HAP-1 (cell line): ENCODE measurements at regions not wholly inside any gene's neighbourhood (a gene's known extent, or its start where the extent isn't known, plus 50 kb on each side); places are given as distances from the start of the nearest gene placed in this dataset.

Experiments
- DNase-seq, 2 experiments: peaks; one replicate each; pipeline ENCODE4 v3.0.0-alpha.2; 2016 to 2020; ENCODE audit warnings: low spot score in 2 of 2
- H3K27me3 ChIP-seq: fragments of 250-450 bp; sonication (Bioruptor Pico); 2 replicates; pipeline ENCODE4 v1.5.1; 2020; ENCODE audit warnings: low read depth, mild to moderate bottlenecking, moderate library complexity
- H3K36me3 ChIP-seq: fragments of 250-450 bp; sonication (Bioruptor Pico); replicated peaks from 2 replicates; pipeline ENCODE4 v1.5.1; 2020; ENCODE audit warnings: mild to moderate bottlenecking
- H3K4me1 ChIP-seq: fragments of 250-450 bp; sonication (Bioruptor Pico); 2 replicates; pipeline ENCODE4 v1.5.1; 2020; ENCODE audit warnings: mild to moderate bottlenecking
- H3K4me3 ChIP-seq: fragments of 250-450 bp; sonication (Bioruptor Pico); 2 replicates; pipeline ENCODE4 v1.5.1; 2020; ENCODE audit warnings: mild to moderate bottlenecking, moderate library complexity
- H3K9me3 ChIP-seq: fragments of 250-450 bp; sonication (Bioruptor Pico); 2 replicates; pipeline ENCODE4 v1.5.1; 2020; ENCODE audit warnings: mild to moderate bottlenecking, moderate library complexity
- in situ Hi-C: fragments of 300-500 bp; cut with MboI; formaldehyde crosslinking; loops from 3 replicates; pipeline ENCODE4 v1.14.3; 2020; ENCODE audit warnings: low sequenced_read_pairs, inconsistent platforms, mixed read lengths

DNA sequence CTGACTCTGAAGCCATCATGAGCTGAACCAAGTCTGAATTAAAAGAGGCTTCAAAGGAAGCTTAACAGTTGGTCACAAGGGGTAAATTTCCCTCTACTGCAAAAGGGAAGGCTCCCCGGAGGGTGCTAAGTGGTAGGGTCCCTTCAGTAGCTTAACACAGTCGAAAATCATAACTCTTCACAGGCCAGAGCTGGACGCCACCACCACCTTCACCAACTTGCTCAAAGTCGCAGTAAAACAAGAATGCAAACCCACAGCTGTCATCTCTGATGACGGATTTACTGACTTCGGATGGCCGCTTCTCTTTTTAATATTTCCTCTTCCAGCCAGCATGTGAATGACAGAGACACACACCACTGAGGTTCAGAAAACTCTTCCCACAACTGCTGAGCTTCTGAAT, 144.7 kb upstream of the FBXL4 start:
- Histone ChIP-seq H3K4me3 (no peak overlapping the region), H3K4me1 (no peaks in the 10 kb centered on the region), H3K9me3 (no peaks in the 10 kb centered on the region), H3K36me3 (no peaks in the 10 kb centered on the region), H3K27me3 (peaks cover 14% of the 10 kb centered on the region)
- no peak for DNase-seq
- in situ Hi-C loops = no loop called here

- no peak for DNase-seq
- Histone ChIP-seq H3K27me3 (peaks cover 14% of the 10 kb centered on the region), H3K4me3 (no peak overlapping the region), H3K9me3 (no peaks in the 10 kb centered on the region), H3K4me1 (no peaks in the 10 kb centered on the region), H3K36me3 (no peaks in the 10 kb centered on the region)
- in situ Hi-C loops = no loop called here
Measured at GRCh38 chr6:99091985-99092384, 144.2 kb upstream of the FBXL4 start.

GRCh38 chr6:99080191-99080590, 132.4 kb upstream of the FBXL4 start:
- H3K4me3 ChIP-seq = no peak overlapping the region
- no peaks in the 10 kb centered on the region for H3K9me3 ChIP-seq
- H3K36me3 ChIP-seq = no peaks in the 10 kb centered on the region
- in situ Hi-C loops = no loop called here
- H3K4me1 ChIP-seq = no peaks in the 10 kb centered on the region
- H3K27me3 ChIP-seq = no peaks in the 10 kb centered on the region; the same call in 1 of the 2 replicates
- DNase-seq = no peak

- in situ Hi-C loops = no loop called here
- no peak for DNase-seq
- Histone ChIP-seq H3K4me3 (no peak overlapping the region), H3K9me3 (no peaks in the 10 kb centered on the region), H3K4me1 (no peaks in the 10 kb centered on the region), H3K36me3 (no peaks in the 10 kb centered on the region), H3K27me3 (no peaks in the 10 kb centered on the region; the same call in 1 of the 2 replicates)
Measured at GRCh38 chr6:99079058-99079457, 131.3 kb upstream of the FBXL4 start.

GRCh38 chr6:99073223-99073622, 125.5 kb upstream of the FBXL4 start:
- H3K36me3 ChIP-seq = no peaks in the 10 kb centered on the region
- no peak overlapping the region for H3K4me3 ChIP-seq
- in situ Hi-C loops = no loop called here
- DNase-seq = no peak
- H3K4me1 ChIP-seq = no peaks in the 10 kb centered on the region
- H3K27me3 ChIP-seq = peaks cover 2% of the 10 kb centered on the region; the same call in 1 of the 2 replicates
- no peaks in the 10 kb centered on the region for H3K9me3 ChIP-seq

- H3K27me3 ChIP-seq = peaks cover 11% of the 10 kb centered on the region; the same call in 1 of the 2 replicates
- H3K4me3 ChIP-seq = no peak overlapping the region
- no peak for DNase-seq
- no peaks in the 10 kb centered on the region for H3K36me3 ChIP-seq
- no peaks in the 10 kb centered on the region for H3K9me3 ChIP-seq
- no peaks in the 10 kb centered on the region for H3K4me1 ChIP-seq
- in situ Hi-C loops = no loop called here
Measured at GRCh38 chr6:99066044-99066443, 118.3 kb upstream of the FBXL4 start.

DNA sequence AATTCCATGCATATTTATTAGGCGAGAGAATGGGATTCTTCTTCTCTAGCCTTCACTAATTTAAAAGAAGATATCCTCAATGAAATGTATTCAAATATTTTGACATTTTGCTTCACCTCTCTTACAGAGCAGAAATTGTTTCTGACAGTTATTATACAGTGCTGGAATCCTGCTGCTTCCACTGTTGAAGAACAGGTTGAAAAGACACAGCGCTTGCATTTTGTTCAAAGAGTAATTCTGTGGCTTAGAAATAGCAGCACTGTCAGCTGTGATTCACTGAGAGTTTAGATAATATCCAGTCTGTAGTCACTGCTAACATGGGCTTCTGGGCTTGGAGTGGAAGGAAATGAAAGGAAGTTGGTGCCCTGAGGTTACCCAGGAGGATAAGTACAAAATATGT, 117.1 kb upstream of the FBXL4 start:
- no peaks in the 10 kb centered on the region for H3K9me3 ChIP-seq
- DNase-seq = no peak
- in situ Hi-C loops = no loop called here
- H3K4me3 ChIP-seq = no peak overlapping the region
- peaks cover 13% of the 10 kb centered on the region; the same call in 1 of the 2 replicates for H3K27me3 ChIP-seq
- H3K4me1 ChIP-seq = no peaks in the 10 kb centered on the region
- no peaks in the 10 kb centered on the region for H3K36me3 ChIP-seq

DNA sequence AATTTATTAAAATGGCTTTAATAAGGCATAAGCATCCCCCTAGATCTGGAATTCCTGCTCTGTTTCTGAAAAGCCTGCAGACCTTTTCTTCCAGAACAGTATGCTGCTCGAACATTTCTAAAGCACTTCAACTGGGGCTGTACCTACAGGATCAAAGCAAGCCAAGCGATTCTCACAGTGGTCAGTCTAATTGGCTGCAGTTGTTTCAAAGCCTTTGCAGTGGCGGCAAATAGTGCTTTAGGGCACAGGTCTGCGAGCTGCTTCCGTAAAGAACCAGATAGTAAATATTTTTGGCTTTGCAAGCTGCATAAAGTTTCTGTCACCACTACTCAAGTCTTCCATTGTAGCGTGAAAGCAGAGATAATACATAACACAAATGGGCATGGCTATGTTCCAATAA, 88.9 kb upstream of the FBXL4 start:
- no peak overlapping the region for H3K4me3 ChIP-seq
- DNase-seq = no peak
- in situ Hi-C loops = no loop called here
- no peaks in the 10 kb centered on the region for H3K4me1 ChIP-seq
- H3K9me3 ChIP-seq = no peaks in the 10 kb centered on the region
- no peaks in the 10 kb centered on the region; the same call in none of the 2 replicates for H3K27me3 ChIP-seq
- no peaks in the 10 kb centered on the region for H3K36me3 ChIP-seq

- DNase-seq = no peak
Measured at GRCh38 chr6:99032396-99032795, 84.7 kb upstream of the FBXL4 start.

GRCh38 chr6:99031957-99032356, 84.2 kb upstream of the FBXL4 start:
- Histone ChIP-seq H3K36me3 (no peaks in the 10 kb centered on the region), H3K4me3 (no peak overlapping the region), H3K9me3 (no peaks in the 10 kb centered on the region; the same call in 1 of the 2 replicates), H3K4me1 (no peaks in the 10 kb centered on the region), H3K27me3 (no peaks in the 10 kb centered on the region; the same call in 1 of the 2 replicates)
- in situ Hi-C loops = no loop called here
- DNase-seq = no peak

More at GRCh38 chr6:99032396-99032795, 84.7 kb upstream of the FBXL4 start:
- H3K4me1 ChIP-seq = no peaks in the 10 kb centered on the region
- no peaks in the 10 kb centered on the region for H3K36me3 ChIP-seq
- H3K4me3 ChIP-seq = no peak overlapping the region
- H3K27me3 ChIP-seq = no peaks in the 10 kb centered on the region; the same call in 1 of the 2 replicates
- in situ Hi-C loops = no loop called here
- H3K9me3 ChIP-seq = no peaks in the 10 kb centered on the region; the same call in 1 of the 2 replicates

GRCh38 chr6:99030915-99031314, 83.2 kb upstream of the FBXL4 start:
- DNase-seq = no peak
- Histone ChIP-seq H3K4me3 (no peak overlapping the region), H3K4me1 (no peaks in the 10 kb centered on the region), H3K36me3 (no peaks in the 10 kb centered on the region), H3K27me3 (no peaks in the 10 kb centered on the region; the same call in 1 of the 2 replicates), H3K9me3 (peaks cover under 1% of the 10 kb centered on the region)
- in situ Hi-C loops = no loop called here

DNA sequence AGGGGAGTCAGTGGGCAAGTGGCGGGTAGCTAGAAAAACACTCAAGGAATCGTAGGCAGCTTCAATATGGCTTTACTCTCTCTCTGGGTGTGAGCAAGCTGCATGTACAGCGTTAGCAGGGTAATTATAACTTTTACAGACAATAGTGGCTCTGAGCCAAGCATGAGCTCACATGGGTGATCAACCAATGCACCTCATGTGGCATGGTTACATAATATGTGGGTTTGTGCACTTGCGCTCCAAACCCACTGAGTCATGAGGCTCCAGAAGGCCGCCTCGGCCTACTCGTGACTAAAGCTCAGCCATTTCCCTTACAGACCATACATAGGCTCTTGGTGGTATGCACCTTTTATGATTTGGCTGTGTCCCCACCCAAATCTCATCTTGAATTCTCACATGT, 78.4 kb upstream of the FBXL4 start:
- no peak for DNase-seq
- H3K36me3 ChIP-seq = no peaks in the 10 kb centered on the region
- H3K27me3 ChIP-seq = no peaks in the 10 kb centered on the region
- no peak overlapping the region for H3K4me3 ChIP-seq
- H3K9me3 ChIP-seq = peaks cover 3% of the 10 kb centered on the region; the same call in 1 of the 2 replicates
- in situ Hi-C loops = no loop called here
- H3K4me1 ChIP-seq = no peaks in the 10 kb centered on the region

DNA sequence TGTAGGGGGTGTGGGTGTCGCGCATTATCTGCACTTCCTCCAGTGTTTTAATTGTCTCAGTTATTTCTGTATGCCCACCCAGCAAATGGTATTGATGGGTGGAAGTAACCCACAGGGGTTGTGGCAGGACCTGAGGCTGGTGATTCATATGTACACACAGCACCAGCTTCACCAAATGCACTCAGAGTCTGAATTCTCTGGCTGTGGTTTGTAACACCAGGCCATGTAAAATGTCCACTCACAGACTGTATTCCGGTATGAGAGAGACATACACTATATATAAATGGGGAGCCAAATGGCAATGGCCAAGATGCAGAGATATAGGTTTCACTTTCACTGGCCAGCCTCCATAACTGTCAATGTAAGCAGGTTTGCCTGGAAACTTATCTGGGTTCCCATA, 76.3 kb upstream of the FBXL4 start:
- Histone ChIP-seq H3K4me3 (no peak overlapping the region), H3K27me3 (no peaks in the 10 kb centered on the region), H3K36me3 (no peaks in the 10 kb centered on the region), H3K9me3 (peaks cover 3% of the 10 kb centered on the region; the same call in 1 of the 2 replicates), H3K4me1 (no peaks in the 10 kb centered on the region)
- in situ Hi-C loops = no loop called here
- DNase-seq = no peak

GRCh38 chr6:99022039-99022609, 74.4 kb upstream of the FBXL4 start:
- no peaks in the 10 kb centered on the region for H3K4me1 ChIP-seq
- in situ Hi-C loops = no loop called here

DNA sequence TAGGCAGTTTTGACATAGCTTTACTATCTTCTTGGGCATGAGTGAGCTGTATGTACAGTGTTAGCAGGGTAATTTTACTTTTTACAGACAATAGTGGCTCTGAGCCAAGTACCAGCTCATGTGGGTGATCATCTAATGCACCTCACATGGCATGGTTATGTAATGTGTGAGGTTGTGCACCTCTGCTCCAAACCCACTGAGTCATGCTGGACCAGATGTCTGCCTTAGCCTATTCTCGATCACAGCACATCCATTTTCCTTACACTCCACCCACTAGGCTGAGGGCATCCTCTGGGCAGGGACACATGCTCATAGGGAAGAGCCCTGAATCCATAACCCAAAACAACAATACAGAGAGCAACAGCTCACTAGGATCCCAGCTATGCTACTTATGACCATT, 71.6 kb upstream of the FBXL4 start:
- no peaks in the 10 kb centered on the region for H3K27me3 ChIP-seq
- no peak overlapping the region for H3K4me3 ChIP-seq
- in situ Hi-C loops = no loop called here
- no peak for DNase-seq
- no peaks in the 10 kb centered on the region for H3K4me1 ChIP-seq
- H3K9me3 ChIP-seq = no peaks in the 10 kb centered on the region
- H3K36me3 ChIP-seq = no peaks in the 10 kb centered on the region

More at GRCh38 chr6:99022039-99022609, 74.4 kb upstream of the FBXL4 start:
- no peak overlapping the region for H3K4me3 ChIP-seq
- H3K9me3 ChIP-seq = peaks cover 3% of the 10 kb centered on the region; the same call in 1 of the 2 replicates
- no peaks in the 10 kb centered on the region for H3K36me3 ChIP-seq
- no peak for DNase-seq
- H3K27me3 ChIP-seq = no peaks in the 10 kb centered on the region
